ENCODE measurements at regions not wholly inside any gene's neighbourhood (a gene's known extent, or its start where the extent isn't known, plus 50 kb on each side); places are given as distances from the start of the nearest gene placed in this dataset.

GRCh38 chr3:34972481-34972880 lies 666.8 kb upstream of the ARPP21 start:
- no peak for TF ChIP-seq CTCF (IDR thresholded peaks at IDR 0.05; ENCODE audit: low read depth, low read length)
- no peak overlapping the region for H3K4me3 ChIP-seq (replicated peaks in 1 of 2; ENCODE audit: low read depth in 2 of 2, low read length in 2 of 2)
- DNase-seq (ENCODE audit: low read depth in 2 of 2) = no peak

DNA sequence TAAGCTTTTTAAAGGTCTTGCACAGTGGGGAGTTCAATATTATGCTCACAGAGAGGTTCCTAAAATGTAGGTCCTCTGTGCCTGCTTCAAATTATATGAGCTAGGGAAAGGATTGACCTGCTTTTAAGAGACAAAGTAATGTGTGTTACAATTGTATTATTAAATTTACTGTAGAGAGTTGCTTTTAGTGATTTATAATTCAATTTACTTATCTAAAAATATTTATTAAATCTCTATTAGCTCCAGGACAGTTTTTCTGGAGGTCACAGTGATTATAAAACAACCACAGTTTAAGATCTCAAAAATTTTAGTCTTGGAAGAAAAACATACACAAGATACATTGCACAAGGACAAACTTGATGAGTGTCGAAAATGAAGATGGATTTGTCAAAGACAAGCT lies 665.7 kb upstream of the ARPP21 start:
- no peak overlapping the region for H3K4me3 ChIP-seq (replicated peaks in 1 of 2; ENCODE audit: low read depth in 2 of 2, low read length in 2 of 2)
- DNase-seq (ENCODE audit: low read depth in 2 of 2) = no peak
- no peak for TF ChIP-seq CTCF (IDR thresholded peaks at IDR 0.05; ENCODE audit: low read depth, low read length)

DNA sequence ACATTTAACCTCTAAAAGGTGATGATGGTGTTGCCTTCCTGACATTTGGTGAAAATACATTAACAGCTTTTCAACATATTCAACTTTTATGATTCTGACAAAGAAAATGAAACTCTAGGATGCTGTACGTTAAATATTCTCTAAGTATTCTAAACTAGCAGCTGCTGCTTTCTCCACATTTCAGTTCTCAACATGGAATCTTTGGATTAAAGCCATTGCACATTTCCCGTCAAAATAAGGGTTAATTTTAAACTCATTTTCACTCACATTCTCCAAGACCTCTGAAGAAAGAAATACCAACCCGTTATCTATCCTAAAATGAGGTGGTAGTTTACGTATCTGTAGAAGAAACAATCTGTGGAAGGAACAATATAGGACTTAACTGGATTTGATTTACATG lies 655.7 kb upstream of the ARPP21 start:
- no peak for TF ChIP-seq CTCF (IDR thresholded peaks at IDR 0.05; ENCODE audit: low read depth, low read length)
- no peak for DNase-seq (ENCODE audit: low read depth in 2 of 2)
- no peak overlapping the region for H3K4me3 ChIP-seq (replicated peaks in 1 of 2; ENCODE audit: low read depth in 2 of 2, low read length in 2 of 2)

GRCh38 chr3:34988296-34988695 lies 651.0 kb upstream of the ARPP21 start:
- DNase-seq (ENCODE audit: low read depth in 2 of 2) = no peak
- H3K4me3 ChIP-seq (replicated peaks in 1 of 2; ENCODE audit: low read depth in 2 of 2, low read length in 2 of 2) = no peak overlapping the region
- TF ChIP-seq CTCF (IDR thresholded peaks at IDR 0.05; ENCODE audit: low read depth, low read length) = no peak

DNA sequence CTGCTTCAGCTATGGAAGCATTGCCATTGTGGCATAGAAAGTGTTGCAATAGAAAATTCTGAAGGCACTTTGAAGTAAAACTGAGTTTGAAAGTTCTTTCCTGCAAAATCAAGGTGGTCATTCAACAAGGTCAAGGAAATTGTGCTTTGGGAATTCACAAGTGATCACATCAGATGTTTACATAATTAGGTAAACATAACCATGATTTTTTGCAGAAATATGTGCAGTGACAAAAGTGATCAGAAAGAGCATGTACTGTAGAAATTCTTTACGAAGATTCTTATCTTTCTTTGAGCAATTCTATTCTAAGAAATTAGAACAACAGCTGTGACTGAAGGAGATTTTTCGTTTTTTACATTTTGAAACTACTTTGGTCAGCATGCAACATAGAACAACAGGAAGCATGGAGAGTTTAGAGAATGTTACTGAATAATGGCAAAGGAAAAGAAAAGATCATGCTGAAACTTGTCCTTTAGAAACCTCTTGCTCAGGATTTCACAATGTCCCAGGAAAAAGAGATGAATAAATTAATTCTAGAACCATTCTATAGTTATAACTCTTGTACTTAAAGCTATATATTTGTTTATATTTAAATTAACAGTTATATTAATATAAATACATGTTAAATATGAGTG lies 643.4 kb upstream of the ARPP21 start:
- no peak for DNase-seq (ENCODE audit: low read depth in 2 of 2)
- no peak for TF ChIP-seq CTCF (IDR thresholded peaks at IDR 0.05; ENCODE audit: low read depth, low read length)
- no peak overlapping the region for H3K4me3 ChIP-seq (replicated peaks in 1 of 2; ENCODE audit: low read depth in 2 of 2, low read length in 2 of 2)

DNA sequence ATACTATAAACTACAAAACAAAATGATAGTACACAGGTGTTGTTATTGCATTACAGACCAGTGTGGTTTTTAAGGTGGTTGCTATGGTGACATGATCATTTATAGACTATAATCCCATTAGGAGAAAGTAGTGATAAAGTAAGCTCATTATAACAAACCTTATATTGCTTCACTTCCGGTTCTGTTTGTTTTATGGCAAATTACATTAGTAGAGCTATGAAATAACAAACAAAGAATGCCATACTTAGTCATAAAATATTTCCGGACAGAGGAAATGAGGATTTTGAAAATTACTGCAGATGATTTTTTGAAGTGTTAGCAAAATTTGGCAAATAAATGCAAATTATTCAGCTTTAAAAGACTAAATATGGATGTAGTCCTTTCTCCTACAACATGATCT lies 640.4 kb upstream of the ARPP21 start:
- no peak overlapping the region for H3K4me3 ChIP-seq (replicated peaks in 1 of 2; ENCODE audit: low read depth in 2 of 2, low read length in 2 of 2)
- peak; percentile 1 to 3 for DNase-seq (ENCODE audit: low read depth in 2 of 2)
- TF ChIP-seq CTCF (IDR thresholded peaks at IDR 0.05; ENCODE audit: low read depth, low read length) = no peak

DNA sequence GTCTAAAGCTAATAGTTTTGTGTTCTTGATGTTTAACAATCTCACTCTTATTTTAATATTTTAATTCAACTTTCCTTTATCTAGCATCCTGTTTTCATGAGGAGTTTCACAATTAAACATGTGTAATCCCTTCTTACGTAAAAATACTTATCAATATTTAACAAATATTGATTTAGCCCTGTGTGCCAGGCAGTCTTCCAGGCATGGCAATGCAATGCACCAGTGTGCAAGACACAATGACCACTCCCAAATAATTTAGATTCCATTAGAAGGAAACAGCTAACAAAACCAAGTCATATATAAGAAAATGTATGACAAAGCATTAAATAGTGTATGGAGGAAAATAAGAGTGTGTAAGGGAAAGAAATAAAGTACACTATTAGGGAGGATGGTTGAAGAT lies 627.1 kb upstream of the ARPP21 start:
- H3K4me3 ChIP-seq (replicated peaks in 1 of 2; ENCODE audit: low read depth in 2 of 2, low read length in 2 of 2) = no peak overlapping the region
- no peak for DNase-seq (ENCODE audit: low read depth in 2 of 2)
- TF ChIP-seq CTCF (IDR thresholded peaks at IDR 0.05; ENCODE audit: low read depth, low read length) = no peak
